VCaP (cell line): ENCODE measurements at regions not wholly inside any gene's neighbourhood (a gene's known extent, or its start where the extent isn't known, plus 50 kb on each side); places are given as distances from the start of the nearest gene placed in this dataset.
A peak's percentile ranks its signal among the peaks of the same experiment; 100 is the strongest.

Experiments
- H3K27ac ChIP-seq: fragments of 450-650 bp; 2 replicates; pipeline ENCODE4 v1.5.1; 2017
- CTCF ChIP-seq: fragments of 450-650 bp; conservative IDR thresholded peaks from 2 replicates; pipeline ENCODE4 v1.5.1; 2017; ENCODE audit warnings: mild to moderate bottlenecking, moderate library complexity

- H3K27ac ChIP-seq = no peak overlapping the region
- TF ChIP-seq CTCF = no peak
These were observed 102.2 kb upstream of the ADGRF1 start for GRCh38 chr6:47144306-47144705.

- TF ChIP-seq CTCF = no peak
- H3K27ac ChIP-seq = no peak overlapping the region
These were observed 99.8 kb upstream of the ADGRF1 start for GRCh38 chr6:47141963-47142362.

GRCh38 chr6:47141171-47141570, 99.0 kb upstream of the ADGRF1 start:
- TF ChIP-seq CTCF = no peak
- H3K27ac ChIP-seq = no peak overlapping the region

- no peak for TF ChIP-seq CTCF
These were observed 95.9 kb upstream of the ADGRF1 start for GRCh38 chr6:47138046-47138445.

GRCh38 chr6:47137073-47137472, 94.9 kb upstream of the ADGRF1 start:
- no peak for TF ChIP-seq CTCF
- no peak overlapping the region for H3K27ac ChIP-seq

More at GRCh38 chr6:47138046-47138445, 95.9 kb upstream of the ADGRF1 start:
- H3K27ac ChIP-seq = no peak overlapping the region

- H3K27ac ChIP-seq = peak overlapping the region; percentile 16; the same call in 1 of the 2 replicates
- no peak for TF ChIP-seq CTCF
These were observed 93.6 kb upstream of the ADGRF1 start for GRCh38 chr6:47135772-47136171.

GRCh38 chr6:47134476-47135189, 92.5 kb upstream of the ADGRF1 start:
- no peak for TF ChIP-seq CTCF
- 0 out of 2 replicates have a peak overlapping the region, but pooled peaks have one; percentile 18 for H3K27ac ChIP-seq
